ENCODE measurements at regions not wholly inside any gene's neighbourhood (a gene's known extent, or its start where the extent isn't known, plus 50 kb on each side); places are given as distances from the start of the nearest gene placed in this dataset.

GRCh38 chr2:13604951-13605661, 888.4 kb downstream of the TRIB2 start:
- intact Hi-C loops (cut with micrococcal nuclease), result no loop called here
- Mint-ChIP-seq H3K27ac (no peak overlapping the region), H3K9me3 (no peaks in the 10 kb centered on the region), H3K27me3 (no peaks in the 10 kb centered on the region), H3K36me3 (ENCODE audit: low read depth) (no peaks in the 10 kb centered on the region), H3K4me1 (no peaks in the 10 kb centered on the region), H3K4me3 (no peak overlapping the region)
- DNase-seq, result no peak

GRCh38 chr2:13607139-13607538, 890.4 kb downstream of the TRIB2 start:
- DNase-seq, result no peak
- H3K4me1 Mint-ChIP-seq, result no peaks in the 10 kb centered on the region

GRCh38 chr2:13611939-13612338, 895.2 kb downstream of the TRIB2 start:
- Mint-ChIP-seq H3K27ac (no peak overlapping the region), H3K4me1 (no peaks in the 10 kb centered on the region), H3K4me3 (no peak overlapping the region), H3K27me3 (no peaks in the 10 kb centered on the region), H3K9me3 (peaks cover 4% of the 10 kb centered on the region), H3K36me3 (ENCODE audit: low read depth) (no peaks in the 10 kb centered on the region)
- intact Hi-C loops (cut with micrococcal nuclease), result no loop called here
- DNase-seq, result no peak

More at GRCh38 chr2:13607139-13607538, 890.4 kb downstream of the TRIB2 start:
- no peaks in the 10 kb centered on the region for H3K36me3 Mint-ChIP-seq (ENCODE audit: low read depth)
- no peak overlapping the region for H3K27ac Mint-ChIP-seq
- no peaks in the 10 kb centered on the region for H3K27me3 Mint-ChIP-seq
- H3K9me3 Mint-ChIP-seq, result no peaks in the 10 kb centered on the region
- H3K4me3 Mint-ChIP-seq, result no peak overlapping the region
- intact Hi-C loops (cut with micrococcal nuclease), result no loop called here

- Mint-ChIP-seq H3K27me3 (no peaks in the 10 kb centered on the region), H3K4me1 (no peaks in the 10 kb centered on the region), H3K36me3 (ENCODE audit: low read depth) (no peaks in the 10 kb centered on the region), H3K27ac (no peak overlapping the region), H3K9me3 (peaks cover 9% of the 10 kb centered on the region), H3K4me3 (no peak overlapping the region)
- intact Hi-C loops (cut with micrococcal nuclease), result no loop called here
- DNase-seq, result no peak
Observed at GRCh38 chr2:13616059-13616458, 899.3 kb downstream of the TRIB2 start.

- Mint-ChIP-seq H3K9me3 (peaks cover 9% of the 10 kb centered on the region), H3K4me3 (no peak overlapping the region), H3K27me3 (no peaks in the 10 kb centered on the region), H3K4me1 (no peaks in the 10 kb centered on the region), H3K36me3 (ENCODE audit: low read depth) (no peaks in the 10 kb centered on the region), H3K27ac (no peak overlapping the region)
- DNase-seq, result no peak
- intact Hi-C loops (cut with micrococcal nuclease), result no loop called here
Observed at GRCh38 chr2:13616616-13617015, 899.9 kb downstream of the TRIB2 start.

- Mint-ChIP-seq H3K4me1 (no peaks in the 10 kb centered on the region), H3K36me3 (ENCODE audit: low read depth) (no peaks in the 10 kb centered on the region), H3K9me3 (peaks cover under 1% of the 10 kb centered on the region), H3K4me3 (no peak overlapping the region), H3K27me3 (no peaks in the 10 kb centered on the region), H3K27ac (no peak overlapping the region)
- intact Hi-C loops (cut with micrococcal nuclease), result no loop called here
- DNase-seq, result no peak
Observed at GRCh38 chr2:13628122-13628521, 911.4 kb downstream of the TRIB2 start.

GRCh38 chr2:13638181-13638580, 921.4 kb downstream of the TRIB2 start:
- no peak overlapping the region for H3K4me3 Mint-ChIP-seq
- intact Hi-C loops (cut with micrococcal nuclease), result no loop called here
- H3K9me3 Mint-ChIP-seq, result peaks cover 14% of the 10 kb centered on the region
- no peaks in the 10 kb centered on the region for H3K4me1 Mint-ChIP-seq
- DNase-seq, result no peak
- H3K36me3 Mint-ChIP-seq (ENCODE audit: low read depth), result no peaks in the 10 kb centered on the region
- no peak overlapping the region for H3K27ac Mint-ChIP-seq
- no peaks in the 10 kb centered on the region for H3K27me3 Mint-ChIP-seq

- Mint-ChIP-seq H3K36me3 (ENCODE audit: low read depth) (no peaks in the 10 kb centered on the region), H3K9me3 (peaks cover 6% of the 10 kb centered on the region), H3K27me3 (no peaks in the 10 kb centered on the region), H3K27ac (no peak overlapping the region), H3K4me1 (no peaks in the 10 kb centered on the region), H3K4me3 (no peak overlapping the region)
- DNase-seq, result no peak
- intact Hi-C loops (cut with micrococcal nuclease), result no loop called here
Observed at GRCh38 chr2:13649918-13650317, 933.2 kb downstream of the TRIB2 start.

GRCh38 chr2:13650586-13651180, 933.9 kb downstream of the TRIB2 start:
- intact Hi-C loops (cut with micrococcal nuclease), result no loop called here
- Mint-ChIP-seq H3K4me1 (no peaks in the 10 kb centered on the region), H3K4me3 (no peak overlapping the region), H3K36me3 (ENCODE audit: low read depth) (no peaks in the 10 kb centered on the region), H3K27me3 (no peaks in the 10 kb centered on the region), H3K27ac (no peak overlapping the region), H3K9me3 (peaks cover 6% of the 10 kb centered on the region)
- DNase-seq, result no peak

- no peaks in the 10 kb centered on the region for H3K4me1 Mint-ChIP-seq
- no peak overlapping the region for H3K4me3 Mint-ChIP-seq
- H3K27ac Mint-ChIP-seq, result no peak overlapping the region
- peaks cover 6% of the 10 kb centered on the region for H3K9me3 Mint-ChIP-seq
- H3K27me3 Mint-ChIP-seq, result no peaks in the 10 kb centered on the region
- intact Hi-C loops (cut with micrococcal nuclease), result no loop called here
- no peaks in the 10 kb centered on the region for H3K36me3 Mint-ChIP-seq (ENCODE audit: low read depth)
- DNase-seq, result no peak
Observed at GRCh38 chr2:13651684-13652131, 935.0 kb downstream of the TRIB2 start.

- Mint-ChIP-seq H3K4me3 (no peak overlapping the region), H3K4me1 (no peaks in the 10 kb centered on the region), H3K27me3 (no peaks in the 10 kb centered on the region), H3K36me3 (ENCODE audit: low read depth) (no peaks in the 10 kb centered on the region), H3K9me3 (peaks cover 6% of the 10 kb centered on the region), H3K27ac (no peak overlapping the region)
- intact Hi-C loops (cut with micrococcal nuclease), result no loop called here
- no peak for DNase-seq
Observed at GRCh38 chr2:13652531-13653313, 936.0 kb downstream of the TRIB2 start.

- Mint-ChIP-seq H3K36me3 (ENCODE audit: low read depth) (no peaks in the 10 kb centered on the region), H3K27me3 (no peaks in the 10 kb centered on the region), H3K27ac (no peak overlapping the region), H3K4me1 (no peaks in the 10 kb centered on the region), H3K9me3 (peaks cover 6% of the 10 kb centered on the region), H3K4me3 (no peak overlapping the region)
- DNase-seq, result no peak
- intact Hi-C loops (cut with micrococcal nuclease), result no loop called here
Observed at GRCh38 chr2:13654416-13654815, 937.7 kb downstream of the TRIB2 start.

- H3K36me3 Mint-ChIP-seq (ENCODE audit: low read depth), result no peaks in the 10 kb centered on the region
- peaks cover 6% of the 10 kb centered on the region for H3K9me3 Mint-ChIP-seq
- no peak overlapping the region for H3K4me3 Mint-ChIP-seq
- DNase-seq, result no peak
- H3K27ac Mint-ChIP-seq, result no peak overlapping the region
- intact Hi-C loops (cut with micrococcal nuclease), result no loop called here
- H3K4me1 Mint-ChIP-seq, result no peaks in the 10 kb centered on the region
- H3K27me3 Mint-ChIP-seq, result no peaks in the 10 kb centered on the region
Observed at GRCh38 chr2:13660231-13660630, 943.5 kb downstream of the TRIB2 start.

- Mint-ChIP-seq H3K27me3 (no peaks in the 10 kb centered on the region), H3K4me3 (no peak overlapping the region), H3K9me3 (peaks cover 6% of the 10 kb centered on the region), H3K27ac (no peak overlapping the region), H3K36me3 (ENCODE audit: low read depth) (no peaks in the 10 kb centered on the region), H3K4me1 (no peaks in the 10 kb centered on the region)
- DNase-seq, result no peak
- intact Hi-C loops (cut with micrococcal nuclease), result no loop called here
Observed at GRCh38 chr2:13662055-13662454, 945.3 kb downstream of the TRIB2 start.
